ENCODE measurements at regions not wholly inside any gene's neighbourhood (a gene's known extent, or its start where the extent isn't known, plus 50 kb on each side); places are given as distances from the start of the nearest gene placed in this dataset.
"Not testable (repeated sequence)": the region's sequence is repeated elsewhere in the genome, so short reads cannot be mapped to it uniquely, and the experiment has no call there.

GRCh38 chr1:120972863-120973262, 83.3 kb downstream of the PPIAL4A start:
- not testable (repeated sequence) for H3K9ac ChIP-seq (ENCODE audit: low read depth, low read length); H3K36me3 ChIP-seq (ENCODE audit: insufficient read depth, low read length); H3K9me3 ChIP-seq (ENCODE audit: control insufficient read depth, insufficient read depth, low read length); H3K4me1 ChIP-seq (ENCODE audit: insufficient read depth, low read length)

- not testable (repeated sequence) for H3K36me3 ChIP-seq (ENCODE audit: insufficient read depth, low read length); H3K9ac ChIP-seq (ENCODE audit: low read depth, low read length)
Measured at GRCh38 chr1:120973836-120974235, 84.3 kb downstream of the PPIAL4A start.

GRCh38 chr1:120977279-120977678, 87.7 kb downstream of the PPIAL4A start:
- H3K9ac ChIP-seq (ENCODE audit: low read depth, low read length); H3K9me3 ChIP-seq (ENCODE audit: control insufficient read depth, insufficient read depth, low read length); H3K4me1 ChIP-seq (ENCODE audit: insufficient read depth, low read length); H3K36me3 ChIP-seq (ENCODE audit: insufficient read depth, low read length): not testable (repeated sequence)

More at GRCh38 chr1:120973836-120974235, 84.3 kb downstream of the PPIAL4A start:
- not testable (repeated sequence) for H3K4me1 ChIP-seq (ENCODE audit: insufficient read depth, low read length); H3K9me3 ChIP-seq (ENCODE audit: control insufficient read depth, insufficient read depth, low read length)

GRCh38 chr1:120981489-120982094, 92.0 kb downstream of the PPIAL4A start:
- H3K9ac ChIP-seq (ENCODE audit: low read depth, low read length); H3K4me1 ChIP-seq (ENCODE audit: insufficient read depth, low read length); H3K36me3 ChIP-seq (ENCODE audit: insufficient read depth, low read length); H3K9me3 ChIP-seq (ENCODE audit: control insufficient read depth, insufficient read depth, low read length): not testable (repeated sequence)

- H3K4me1 ChIP-seq (ENCODE audit: insufficient read depth, low read length); H3K9ac ChIP-seq (ENCODE audit: low read depth, low read length); H3K9me3 ChIP-seq (ENCODE audit: control insufficient read depth, insufficient read depth, low read length); H3K36me3 ChIP-seq (ENCODE audit: insufficient read depth, low read length): not testable (repeated sequence)
Measured at GRCh38 chr1:120994614-120995013, 105.0 kb downstream of the PPIAL4A start.

GRCh38 chr1:120995025-120995424, 105.5 kb downstream of the PPIAL4A start:
- H3K9me3 ChIP-seq (ENCODE audit: control insufficient read depth, insufficient read depth, low read length); H3K4me1 ChIP-seq (ENCODE audit: insufficient read depth, low read length); H3K36me3 ChIP-seq (ENCODE audit: insufficient read depth, low read length); H3K9ac ChIP-seq (ENCODE audit: low read depth, low read length): not testable (repeated sequence)

GRCh38 chr1:121001090-121001726, 111.6 kb downstream of the PPIAL4A start:
- H3K9me3 ChIP-seq (ENCODE audit: control insufficient read depth, insufficient read depth, low read length); H3K9ac ChIP-seq (ENCODE audit: low read depth, low read length); H3K36me3 ChIP-seq (ENCODE audit: insufficient read depth, low read length); H3K4me1 ChIP-seq (ENCODE audit: insufficient read depth, low read length): not testable (repeated sequence)

- not testable (repeated sequence) for H3K4me1 ChIP-seq (ENCODE audit: insufficient read depth, low read length); H3K9ac ChIP-seq (ENCODE audit: low read depth, low read length)
Measured at GRCh38 chr1:121003230-121003629, 113.7 kb downstream of the PPIAL4A start.

GRCh38 chr1:121006826-121007225, 117.3 kb downstream of the PPIAL4A start:
- H3K9me3 ChIP-seq (ENCODE audit: control insufficient read depth, insufficient read depth, low read length); H3K4me1 ChIP-seq (ENCODE audit: insufficient read depth, low read length); H3K36me3 ChIP-seq (ENCODE audit: insufficient read depth, low read length); H3K9ac ChIP-seq (ENCODE audit: low read depth, low read length): not testable (repeated sequence)

More at GRCh38 chr1:121003230-121003629, 113.7 kb downstream of the PPIAL4A start:
- H3K36me3 ChIP-seq (ENCODE audit: insufficient read depth, low read length); H3K9me3 ChIP-seq (ENCODE audit: control insufficient read depth, insufficient read depth, low read length): not testable (repeated sequence)

- H3K36me3 ChIP-seq (ENCODE audit: insufficient read depth, low read length); H3K9me3 ChIP-seq (ENCODE audit: control insufficient read depth, insufficient read depth, low read length); H3K4me1 ChIP-seq (ENCODE audit: insufficient read depth, low read length); H3K9ac ChIP-seq (ENCODE audit: low read depth, low read length): not testable (repeated sequence)
Measured at GRCh38 chr1:121007755-121008154, 118.2 kb downstream of the PPIAL4A start.

GRCh38 chr1:121008512-121009215, 119.1 kb downstream of the PPIAL4A start:
- not testable (repeated sequence) for H3K9me3 ChIP-seq (ENCODE audit: control insufficient read depth, insufficient read depth, low read length); H3K36me3 ChIP-seq (ENCODE audit: insufficient read depth, low read length); H3K4me1 ChIP-seq (ENCODE audit: insufficient read depth, low read length)

GRCh38 chr1:121009216-121010057, 119.9 kb downstream of the PPIAL4A start:
- H3K9ac ChIP-seq (ENCODE audit: low read depth, low read length); H3K4me1 ChIP-seq (ENCODE audit: insufficient read depth, low read length); H3K36me3 ChIP-seq (ENCODE audit: insufficient read depth, low read length): not testable (repeated sequence)

More at GRCh38 chr1:121008512-121009215, 119.1 kb downstream of the PPIAL4A start:
- not testable (repeated sequence) for H3K9ac ChIP-seq (ENCODE audit: low read depth, low read length)

GRCh38 chr1:121010141-121010540, 120.6 kb downstream of the PPIAL4A start:
- H3K4me1 ChIP-seq (ENCODE audit: insufficient read depth, low read length); H3K36me3 ChIP-seq (ENCODE audit: insufficient read depth, low read length); H3K9ac ChIP-seq (ENCODE audit: low read depth, low read length); H3K9me3 ChIP-seq (ENCODE audit: control insufficient read depth, insufficient read depth, low read length): not testable (repeated sequence)

More at GRCh38 chr1:121009216-121010057, 119.9 kb downstream of the PPIAL4A start:
- not testable (repeated sequence) for H3K9me3 ChIP-seq (ENCODE audit: control insufficient read depth, insufficient read depth, low read length)

GRCh38 chr1:121013181-121013580, 123.6 kb downstream of the PPIAL4A start:
- H3K9ac ChIP-seq (ENCODE audit: low read depth, low read length); H3K4me1 ChIP-seq (ENCODE audit: insufficient read depth, low read length); H3K9me3 ChIP-seq (ENCODE audit: control insufficient read depth, insufficient read depth, low read length); H3K36me3 ChIP-seq (ENCODE audit: insufficient read depth, low read length): not testable (repeated sequence)
